Transverse colon (tissue), 4 donors: ENCODE measurements at regions not wholly inside any gene's neighbourhood (a gene's known extent, or its start where the extent isn't known, plus 50 kb on each side); places are given as distances from the start of the nearest gene placed in this dataset.
"Not testable (repeated sequence)": the region's sequence is repeated elsewhere in the genome, so short reads cannot be mapped to it uniquely, and the experiment has no call there.

Experiments used
- DNase-seq: peaks from one replicate; pipeline ENCODE4 v3.0.0-alpha.2; 2019
- H3K27ac ChIP-seq, 4 donors: fragments of 200-600 bp; sonication (generic); 2 replicates each; pipeline ENCODE4 v1.5.1; 2016 to 2018; ENCODE audit warnings: inconsistent platforms in 4 of 4
- H3K27me3 ChIP-seq: fragments of 200-600 bp; sonication (generic); 2 replicates; pipeline ENCODE4 v1.5.1; 2017; ENCODE audit warnings: inconsistent platforms
- H3K36me3 ChIP-seq, 4 donors: fragments of 200-600 bp; sonication (generic); 2 replicates each; pipeline ENCODE4 v1.5.1; 2017 to 2019; ENCODE audit warnings: inconsistent platforms in 4 of 4
- H3K4me1 ChIP-seq, 4 donors: fragments of 200-600 bp; sonication (generic); 2 replicates each; pipeline ENCODE4 v1.5.1; 2017 to 2020; ENCODE audit warnings: inconsistent platforms in 4 of 4
- H3K4me3 ChIP-seq, 4 donors: fragments of 200-600 bp; sonication (generic); 1 replicate in 1 of 4; 2 replicates in 3 of 4; pipeline versions ENCODE4 v1.5.1 to v1.6.1; 2017 to 2019; ENCODE audit warnings: inconsistent platforms in 4 of 4
- H3K9me3 ChIP-seq, 2 donors: fragments of 200-600 bp; sonication (generic); 2 replicates each; pipeline ENCODE4 v1.5.1; 2017 to 2019; ENCODE audit warnings: inconsistent platforms in 2 of 2
- CTCF ChIP-seq, 5 experiments: fragments of 200-600 bp in 3 of 5; fragments of 450-650 bp in 2 of 5; sonication (generic) in 3 of 5; IDR thresholded peaks; 1 replicate in 2 of 5; 2 replicates in 3 of 5; pipeline ENCODE4 v1.5.1; 2016 to 2017; ENCODE audit warnings: antibody characterized with exemption in 5 of 5, inconsistent platforms in 3 of 5, mild to moderate bottlenecking in 2 of 5, moderate library complexity in 1 of 5
- EP300 ChIP-seq: sonication (generic); formaldehyde crosslinking; IDR thresholded peaks from one replicate; pipeline ENCODE4 v1.6.1; 2017; ENCODE audit warnings: antibody characterized with exemption, low read depth
- POLR2A ChIP-seq: fragments of 450-650 bp; IDR thresholded peaks from one replicate; pipeline ENCODE4 v1.6.1; 2016; ENCODE audit warnings: antibody characterized with exemption, mild to moderate bottlenecking, moderate library complexity
- POLR2AphosphoS5 ChIP-seq, 3 donors: sonication (generic); formaldehyde crosslinking; IDR thresholded peaks; one replicate each; pipeline ENCODE4 v1.6.1; 2016; ENCODE audit warnings: antibody characterized with exemption in 3 of 3
- WGBS, 2 donors: methylation state at CpG; one replicate each; pipeline ENCODE4 v1.1.5; 2018; ENCODE audit warnings: low coverage in 1 of 2; 5-methylcytosine and 5-hydroxymethylcytosine counted together
- in situ Hi-C, 4 donors: fragments of 200-750 bp; cut with MboI; loops; one replicate each; pipeline versions ENCODE4 v1.15.0 to v1.15.1; 2017; ENCODE audit warnings: low sequenced_read_pairs in 3 of 4, low pct_ligation_motif_present in 1 of 4, low pct_unique_long_range_greater_than_20kb in 1 of 4
- intact Hi-C: fragments of 100-400 bp; cut with DNase I; formaldehyde crosslinking; loops from one replicate; pipeline ENCODE4 v1.15.1; 2023; ENCODE audit warnings: low total_unique reads

GRCh38 chr5:116858705-116859333 lies 284.2 kb upstream of the SEMA6A start:
- intact Hi-C loops, result no loop called here
- 82 to 84% methylated on average over 4 of the region's 4 CpGs for WGBS, 2 donors
- no peak overlapping the region for H3K27ac ChIP-seq
- peaks cover 30% of the 10 kb centered on the region for H3K27me3 ChIP-seq
- no peaks in the 10 kb centered on the region for H3K36me3 ChIP-seq
- no peaks in the 10 kb centered on the region for H3K4me1 ChIP-seq
- no peaks in the 10 kb centered on the region for H3K9me3 ChIP-seq
- in situ Hi-C loops, result no loop called here
- no peak overlapping the region for H3K4me3 ChIP-seq
- TF ChIP-seq CTCF (IDR thresholded peaks at IDR 0.05), result no peak
- TF ChIP-seq POLR2AphosphoS5 (IDR thresholded peaks at IDR 0.05), result no peak
- TF ChIP-seq EP300, result no peak
- TF ChIP-seq POLR2A, result no peak
- DNase-seq, result no peak

- in situ Hi-C loops, DNase-seq: not testable (repeated sequence)
- WGBS, 2 donors, result 80 to 87% methylated on average over 4 of the region's 4 CpGs
Measured at GRCh38 chr5:116858020-116858419, 283.4 kb upstream of the SEMA6A start.

GRCh38 chr5:116856271-116856670 lies 281.6 kb upstream of the SEMA6A start:
- in situ Hi-C loops, result no loop called here
- Histone ChIP-seq H3K27me3 (peaks cover 51% of the 10 kb centered on the region), H3K4me1 (no peaks in the 10 kb centered on the region), H3K9me3 (no peaks in the 10 kb centered on the region), H3K27ac (no peak overlapping the region), H3K4me3 (no peak overlapping the region), H3K36me3 (no peaks in the 10 kb centered on the region)
- DNase-seq, result no peak
- intact Hi-C loops, result no loop called here
- WGBS, 2 donors, result 94 to 100% methylated on average over 1 of the region's 1 CpG
- TF ChIP-seq EP300 (no peak), POLR2AphosphoS5 (IDR thresholded peaks at IDR 0.05) (no peak), CTCF (IDR thresholded peaks at IDR 0.05) (no peak), POLR2A (no peak)

More at GRCh38 chr5:116858020-116858419, 283.4 kb upstream of the SEMA6A start:
- H3K27ac ChIP-seq, H3K4me1 ChIP-seq, H3K9me3 ChIP-seq, H3K4me3 ChIP-seq, intact Hi-C loops, H3K36me3 ChIP-seq: not testable (repeated sequence)
- peaks cover 35% of the 10 kb centered on the region for H3K27me3 ChIP-seq

- H3K27me3 ChIP-seq, result peaks cover 66% of the 10 kb centered on the region
- DNase-seq, result no peak
- 69 to 71% methylated on average over 2 to 3 of the region's 3 CpGs for WGBS, 2 donors
- H3K4me3 ChIP-seq, result no peak overlapping the region
- no peaks in the 10 kb centered on the region for H3K4me1 ChIP-seq
- in situ Hi-C loops, result no loop called here
- TF ChIP-seq POLR2AphosphoS5 (IDR thresholded peaks at IDR 0.05), result no peak
- TF ChIP-seq CTCF (IDR thresholded peaks at IDR 0.05), result no peak
- no peak for TF ChIP-seq POLR2A
- TF ChIP-seq EP300, result no peak
- intact Hi-C loops, result no loop called here
- no peaks in the 10 kb centered on the region for H3K9me3 ChIP-seq
- H3K36me3 ChIP-seq, result no peaks in the 10 kb centered on the region
- no peak overlapping the region for H3K27ac ChIP-seq
Measured at GRCh38 chr5:116853992-116854391, 279.4 kb upstream of the SEMA6A start.
